Hepatocyte (in vitro differentiated cells): ENCODE measurements at regions not wholly inside any gene's neighbourhood (a gene's known extent, or its start where the extent isn't known, plus 50 kb on each side); places are given as distances from the start of the nearest gene placed in this dataset.
"Not testable (repeated sequence)": the region's sequence is repeated elsewhere in the genome, so short reads cannot be mapped to it uniquely, and the experiment has no call there.

Experiments
- EZH2 ChIP-seq: fragments of 200-600 bp; sonication (generic); IDR thresholded peaks from 2 replicates; pipeline ENCODE4 v1.6.1; 2016; ENCODE audit warnings: antibody characterized with exemption, mild to moderate bottlenecking, borderline replicate concordance
- TF ChIP-seq, protein P1 (sequence below): fragments of 200-600 bp; sonication (generic); IDR thresholded peaks from 2 replicates; pipeline ENCODE4 v1.5.1; 2016; ENCODE audit warnings: antibody characterized with exemption, mild to moderate bottlenecking; ENCODE audit not compliant: poor library complexity

DNA sequence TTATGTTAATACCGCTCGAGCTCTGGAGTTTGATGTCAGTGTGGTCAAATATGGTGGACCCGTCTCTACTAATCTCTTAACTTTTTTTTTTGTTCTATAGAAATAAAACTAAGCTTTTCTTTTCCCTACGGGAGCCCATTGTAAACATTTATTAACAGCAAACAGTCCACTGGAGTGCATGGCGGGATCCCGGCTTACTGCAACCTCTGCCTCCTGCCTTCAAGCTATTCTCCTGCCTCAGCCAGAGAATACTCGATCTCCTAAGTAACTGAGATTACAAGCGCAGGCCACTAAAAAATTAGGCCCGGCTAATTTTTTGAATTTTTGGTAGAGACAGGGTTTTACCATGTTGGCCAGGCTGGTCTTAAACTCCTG lies 53.4 kb downstream of the PPIAL4A start:
- TF ChIP-seq, protein P1, sequence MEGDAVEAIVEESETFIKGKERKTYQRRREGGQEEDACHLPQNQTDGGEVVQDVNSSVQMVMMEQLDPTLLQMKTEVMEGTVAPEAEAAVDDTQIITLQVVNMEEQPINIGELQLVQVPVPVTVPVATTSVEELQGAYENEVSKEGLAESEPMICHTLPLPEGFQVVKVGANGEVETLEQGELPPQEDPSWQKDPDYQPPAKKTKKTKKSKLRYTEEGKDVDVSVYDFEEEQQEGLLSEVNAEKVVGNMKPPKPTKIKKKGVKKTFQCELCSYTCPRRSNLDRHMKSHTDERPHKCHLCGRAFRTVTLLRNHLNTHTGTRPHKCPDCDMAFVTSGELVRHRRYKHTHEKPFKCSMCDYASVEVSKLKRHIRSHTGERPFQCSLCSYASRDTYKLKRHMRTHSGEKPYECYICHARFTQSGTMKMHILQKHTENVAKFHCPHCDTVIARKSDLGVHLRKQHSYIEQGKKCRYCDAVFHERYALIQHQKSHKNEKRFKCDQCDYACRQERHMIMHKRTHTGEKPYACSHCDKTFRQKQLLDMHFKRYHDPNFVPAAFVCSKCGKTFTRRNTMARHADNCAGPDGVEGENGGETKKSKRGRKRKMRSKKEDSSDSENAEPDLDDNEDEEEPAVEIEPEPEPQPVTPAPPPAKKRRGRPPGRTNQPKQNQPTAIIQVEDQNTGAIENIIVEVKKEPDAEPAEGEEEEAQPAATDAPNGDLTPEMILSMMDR: not testable (repeated sequence)
- not testable (repeated sequence) for TF ChIP-seq EZH2
